Astrocyte of the spinal cord (primary cell): ENCODE measurements at regions not wholly inside any gene's neighbourhood (a gene's known extent, or its start where the extent isn't known, plus 50 kb on each side); places are given as distances from the start of the nearest gene placed in this dataset.
"Not testable (repeated sequence)": the region's sequence is repeated elsewhere in the genome, so short reads cannot be mapped to it uniquely, and the experiment has no call there.

Source experiments
- DNase-seq: peaks from one replicate; pipeline ENCODE4 v3.0.0; 2011; ENCODE audit warnings: low read depth, low spot score
- H3K4me3 ChIP-seq: 2 replicates; pipeline ENCODE4 v1.5.1; 2011; ENCODE audit warnings: low read depth, mild to moderate bottlenecking, low read length, moderate library complexity
- CTCF ChIP-seq: IDR thresholded peaks from 2 replicates; pipeline ENCODE4 v1.5.1; 2012; ENCODE audit warnings: low read depth, mild to moderate bottlenecking, low read length, inconsistent platforms
- in situ Hi-C: cut with HindIII; loops from 2 replicates; pipeline ENCODE4 v1.10.0; 2017; ENCODE audit warnings: low sequenced_read_pairs

- TF ChIP-seq CTCF = no peak
- DNase-seq = no peak
- in situ Hi-C loops = no loop called here
- no peak overlapping the region for H3K4me3 ChIP-seq
These were observed 656.3 kb downstream of the TYW1 start for GRCh38 chr7:67652937-67653336.

- H3K4me3 ChIP-seq = no peak overlapping the region
- TF ChIP-seq CTCF = no peak
- in situ Hi-C loops = no loop called here
- DNase-seq = no peak
These were observed 657.3 kb downstream of the TYW1 start for GRCh38 chr7:67653856-67654454.

GRCh38 chr7:67654642-67655041 lies 658.0 kb downstream of the TYW1 start:
- in situ Hi-C loops = no loop called here
- H3K4me3 ChIP-seq = no peak overlapping the region
- no peak for TF ChIP-seq CTCF
- no peak for DNase-seq

- H3K4me3 ChIP-seq = no peak overlapping the region
- TF ChIP-seq CTCF = no peak
- in situ Hi-C loops = no loop called here
- no peak for DNase-seq
These were observed 658.5 kb downstream of the TYW1 start for GRCh38 chr7:67655168-67655567.

GRCh38 chr7:67659091-67659490 lies 662.5 kb downstream of the TYW1 start:
- no peak for DNase-seq
- TF ChIP-seq CTCF = no peak
- H3K4me3 ChIP-seq = no peak overlapping the region
- in situ Hi-C loops = no loop called here

- in situ Hi-C loops = no loop called here
- H3K4me3 ChIP-seq = no peak overlapping the region
- no peak for DNase-seq
- TF ChIP-seq CTCF = no peak
These were observed 666.2 kb downstream of the TYW1 start for GRCh38 chr7:67662804-67663203.

GRCh38 chr7:67663644-67664043 lies 667.0 kb downstream of the TYW1 start:
- no peak for DNase-seq
- in situ Hi-C loops = no loop called here
- H3K4me3 ChIP-seq = no peak overlapping the region
- no peak for TF ChIP-seq CTCF

GRCh38 chr7:67666359-67666758 lies 669.7 kb downstream of the TYW1 start:
- in situ Hi-C loops, DNase-seq, H3K4me3 ChIP-seq: not testable (repeated sequence)
